Spleen (tissue), 11 donors: ENCODE measurements at regions not wholly inside any gene's neighbourhood (a gene's known extent, or its start where the extent isn't known, plus 50 kb on each side); places are given as distances from the start of the nearest gene placed in this dataset.

Experiments used
- DNase-seq: peaks from one replicate; pipeline ENCODE4 v3.0.0-alpha.2; 2020
- H3K27ac ChIP-seq, 8 donors: fragments of 200-600 bp; sonication (generic) in 7 of 8; 1 replicate in 4 of 8; 2 replicates in 4 of 8; pipeline versions ENCODE4 v1.5.0 to v1.8.0; 2016 to 2021; ENCODE audit warnings: inconsistent platforms in 4 of 8, mild to moderate bottlenecking in 4 of 8, moderate library complexity in 1 of 8
- H3K27me3 ChIP-seq, 7 donors: fragments of 200-600 bp; sonication (generic) in 6 of 7; replicated peaks in 1 of 7; 1 replicate in 4 of 7; 2 replicates in 3 of 7; pipeline versions ENCODE4 v1.5.0 to v1.8.0; 2016 to 2021; ENCODE audit warnings: inconsistent platforms in 3 of 7, mild to moderate bottlenecking in 1 of 7
- H3K36me3 ChIP-seq, 6 donors: fragments of 200-600 bp; sonication (generic) in 5 of 6; 1 replicate in 4 of 6; 2 replicates in 2 of 6; pipeline versions ENCODE4 v1.5.0 to v1.8.0; 2016 to 2021; ENCODE audit warnings: inconsistent platforms in 2 of 6
- H3K4me1 ChIP-seq, 6 donors: fragments of 200-600 bp; sonication (generic) in 5 of 6; 1 replicate in 3 of 6; 2 replicates in 3 of 6; pipeline versions ENCODE4 v1.5.0 to v1.8.0; 2016 to 2021; ENCODE audit warnings: inconsistent platforms in 3 of 6
- H3K4me3 ChIP-seq, 8 donors: fragments of 200-600 bp; sonication (generic) in 7 of 8; 1 replicate in 4 of 8; 2 replicates in 4 of 8; pipeline versions ENCODE4 v1.5.0 to v1.8.0; 2016 to 2021; ENCODE audit warnings: inconsistent platforms in 4 of 8, mild to moderate bottlenecking in 4 of 8, moderate library complexity in 2 of 8
- H3K9me3 ChIP-seq, 8 donors: fragments of 200-600 bp; sonication (generic) in 7 of 8; 1 replicate in 4 of 8; 2 replicates in 4 of 8; pipeline versions ENCODE4 v1.5.0 to v1.8.0; 2016 to 2021; ENCODE audit warnings: inconsistent platforms in 4 of 8
- POLR2A ChIP-seq, 3 donors: fragments of 450-650 bp; IDR thresholded peaks; one replicate each; pipeline ENCODE4 v1.5.1; 2017; ENCODE audit warnings: antibody characterized with exemption in 3 of 3, mild to moderate bottlenecking in 1 of 3
- POLR2AphosphoS5 ChIP-seq, 3 donors: sonication (generic); formaldehyde crosslinking; IDR thresholded peaks; one replicate each; pipeline ENCODE4 v1.5.1; 2017; ENCODE audit warnings: antibody characterized with exemption in 3 of 3
- WGBS, 5 donors: extraction: QIAGEN DNeasy Blood & Tissue Kit in 3 of 5; methylation state at CpG; one replicate each; pipeline versions ENCODE4 v1.1.5 to v1.1.7; 2013 to 2018; 5-methylcytosine and 5-hydroxymethylcytosine counted together
- intact Hi-C: fragments of 100-400 bp; cut with DNase I; formaldehyde crosslinking; loops from one replicate; pipeline ENCODE4 v1.15.0; 2023; ENCODE audit warnings: low total_unique reads
- TF ChIP-seq, protein P1 (sequence below), 11 experiments: fragments of 200-600 bp in 7 of 11; fragments of 450-650 bp in 4 of 11; sonication (generic) in 4 of 11; IDR thresholded peaks in 8 of 11; conservative IDR thresholded peaks in 3 of 11; 1 replicate in 7 of 11; 2 replicates in 4 of 11; pipeline versions ENCODE4 v1.4.0 to v1.8.0; 2016 to 2021; ENCODE audit warnings: antibody characterized with exemption in 11 of 11, inconsistent platforms in 4 of 11, mild to moderate bottlenecking in 1 of 11
- donor health status: healthy with polysubstance abuse.
- donor health status: DM: no; HTN: no; CAD: no; lungs with moderate emphysema.
- donor health status: DM: no; HTN: no; CAD: no.
- donor health status: Bipolar disorder and iron deficiency.
- donor health status: healthy.
- donor health status: DM: no; HTN: no; CAD: no.
- donor health status: DM: yes; HTN: yes; CAD: no.

DNA sequence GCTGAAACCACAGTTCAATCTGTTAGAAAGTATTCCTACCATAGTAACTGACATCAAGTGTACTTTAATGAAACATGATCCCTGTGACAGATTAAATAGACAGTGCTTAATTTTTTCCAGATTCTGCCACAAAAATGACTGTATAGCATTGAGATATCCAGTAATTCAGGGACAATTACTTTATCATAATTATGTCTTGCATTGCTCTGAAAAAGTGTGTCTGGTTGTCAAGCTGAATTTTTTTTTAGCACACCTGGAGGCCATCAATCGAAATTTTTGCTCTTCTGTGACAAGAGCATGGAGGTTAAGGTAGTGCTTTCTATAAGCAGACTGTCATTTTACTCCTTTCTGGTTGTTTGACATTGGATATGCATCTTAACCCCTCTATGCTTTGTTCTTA lies 1083.8 kb upstream of the NRXN1 start:
- intact Hi-C loops: no loop called here
- H3K4me3 ChIP-seq: no peak overlapping the region
- H3K9me3 ChIP-seq: peaks cover 0 to 17% (median 7%) of the 10 kb centered on the region in 8 donors
- H3K36me3 ChIP-seq: no peaks in the 10 kb centered on the region
- no peaks in the 10 kb centered on the region for H3K4me1 ChIP-seq
- H3K27ac ChIP-seq: no peak overlapping the region
- DNase-seq: no peak
- TF ChIP-seq POLR2A (IDR thresholded peaks at IDR 0.05) (no peak), POLR2AphosphoS5 (IDR thresholded peaks at IDR 0.05) (no peak)
- TF ChIP-seq, protein P1, sequence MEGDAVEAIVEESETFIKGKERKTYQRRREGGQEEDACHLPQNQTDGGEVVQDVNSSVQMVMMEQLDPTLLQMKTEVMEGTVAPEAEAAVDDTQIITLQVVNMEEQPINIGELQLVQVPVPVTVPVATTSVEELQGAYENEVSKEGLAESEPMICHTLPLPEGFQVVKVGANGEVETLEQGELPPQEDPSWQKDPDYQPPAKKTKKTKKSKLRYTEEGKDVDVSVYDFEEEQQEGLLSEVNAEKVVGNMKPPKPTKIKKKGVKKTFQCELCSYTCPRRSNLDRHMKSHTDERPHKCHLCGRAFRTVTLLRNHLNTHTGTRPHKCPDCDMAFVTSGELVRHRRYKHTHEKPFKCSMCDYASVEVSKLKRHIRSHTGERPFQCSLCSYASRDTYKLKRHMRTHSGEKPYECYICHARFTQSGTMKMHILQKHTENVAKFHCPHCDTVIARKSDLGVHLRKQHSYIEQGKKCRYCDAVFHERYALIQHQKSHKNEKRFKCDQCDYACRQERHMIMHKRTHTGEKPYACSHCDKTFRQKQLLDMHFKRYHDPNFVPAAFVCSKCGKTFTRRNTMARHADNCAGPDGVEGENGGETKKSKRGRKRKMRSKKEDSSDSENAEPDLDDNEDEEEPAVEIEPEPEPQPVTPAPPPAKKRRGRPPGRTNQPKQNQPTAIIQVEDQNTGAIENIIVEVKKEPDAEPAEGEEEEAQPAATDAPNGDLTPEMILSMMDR (IDR thresholded peaks at IDR 0.05 in 8 of 11, conservative IDR thresholded peaks at IDR 0.05 in 3 of 11): no peak
- 42 to 50% (median 47%) methylated on average over 1 of the region's 1 CpG for WGBS, 5 donors
- H3K27me3 ChIP-seq: no peaks in the 10 kb centered on the region

DNA sequence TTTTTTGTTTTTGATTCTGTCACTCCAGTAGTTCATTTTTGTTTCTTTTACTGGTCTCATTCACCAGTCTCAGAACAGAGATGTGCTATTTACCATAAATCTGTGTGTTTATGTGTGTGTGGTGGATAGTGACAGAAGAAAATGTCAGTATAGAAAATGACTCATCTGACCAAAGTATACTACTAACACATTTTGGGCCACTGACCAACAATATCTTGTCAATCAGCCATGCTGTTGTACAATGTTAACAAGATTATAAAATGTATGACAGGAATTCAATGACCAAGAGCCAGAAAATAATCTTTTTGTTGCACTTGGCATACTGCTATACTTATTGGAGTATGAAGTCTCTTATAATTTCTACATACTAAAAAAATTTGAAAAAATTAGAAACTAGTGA lies 1081.4 kb upstream of the NRXN1 start:
- Histone ChIP-seq H3K4me3 (no peak overlapping the region), H3K27ac (no peak overlapping the region), H3K4me1 (no peaks in the 10 kb centered on the region), H3K27me3 (no peaks in the 10 kb centered on the region), H3K36me3 (no peaks in the 10 kb centered on the region), H3K9me3 (peaks cover 0 to 25% (median 10%) of the 10 kb centered on the region in 8 donors)
- intact Hi-C loops: no loop called here
- no peak for DNase-seq
- TF ChIP-seq POLR2A (IDR thresholded peaks at IDR 0.05): no peak
- TF ChIP-seq, protein P1 (IDR thresholded peaks at IDR 0.05 in 8 of 11, conservative IDR thresholded peaks at IDR 0.05 in 3 of 11): no peak
- no peak for TF ChIP-seq POLR2AphosphoS5 (IDR thresholded peaks at IDR 0.05)

DNA sequence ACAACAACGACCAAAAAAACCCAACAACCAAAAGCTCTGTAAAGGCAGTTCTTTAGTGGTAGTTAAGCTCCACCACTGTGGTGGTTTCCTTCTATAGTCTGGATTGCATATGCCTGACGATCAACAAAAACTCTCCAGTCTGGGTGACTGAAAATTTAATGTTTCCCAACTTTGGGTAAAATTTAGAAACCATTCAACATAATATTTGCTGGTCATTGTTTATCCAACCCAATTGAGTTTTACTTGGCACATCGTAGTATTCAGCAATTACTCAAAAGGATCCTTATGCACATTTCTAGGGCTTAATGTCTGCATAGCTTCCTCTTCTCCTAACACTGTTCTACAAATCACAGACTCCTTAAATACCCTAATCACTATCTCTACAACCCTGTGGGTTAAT lies 1080.2 kb upstream of the NRXN1 start:
- H3K4me1 ChIP-seq: no peaks in the 10 kb centered on the region
- no peaks in the 10 kb centered on the region for H3K27me3 ChIP-seq
- no peak overlapping the region for H3K27ac ChIP-seq
- peaks cover 0 to 25% (median 11%) of the 10 kb centered on the region in 8 donors for H3K9me3 ChIP-seq
- no peaks in the 10 kb centered on the region for H3K36me3 ChIP-seq
- intact Hi-C loops: no loop called here
- no peak for DNase-seq
- TF ChIP-seq POLR2AphosphoS5 (IDR thresholded peaks at IDR 0.05): no peak
- no peak for TF ChIP-seq POLR2A (IDR thresholded peaks at IDR 0.05)
- TF ChIP-seq, protein P1 (IDR thresholded peaks at IDR 0.05 in 8 of 11, conservative IDR thresholded peaks at IDR 0.05 in 3 of 11): no peak
- WGBS, 5 donors: 75 to 85% (median 82%) methylated on average over 3 of the region's 3 CpGs
- no peak overlapping the region for H3K4me3 ChIP-seq

DNA sequence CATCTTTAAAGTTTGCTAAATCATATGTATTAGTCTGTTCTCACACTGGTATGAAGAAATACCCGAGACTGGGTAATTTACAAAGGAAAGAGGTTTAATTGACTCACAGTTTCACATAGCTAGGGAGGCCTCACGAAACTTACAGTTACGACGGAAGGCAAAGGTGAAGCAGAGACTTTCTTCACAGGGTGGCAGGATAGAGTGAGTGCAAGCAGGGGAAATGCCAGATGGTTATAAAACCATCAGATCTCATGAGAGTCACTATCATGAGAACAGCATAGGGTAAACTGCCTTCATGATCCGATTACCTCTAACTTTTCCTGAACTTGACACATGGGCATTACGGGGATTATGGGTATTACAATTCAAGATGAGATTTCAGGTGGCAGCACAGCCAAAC lies 1075.2 kb upstream of the NRXN1 start:
- Histone ChIP-seq H3K36me3 (no peaks in the 10 kb centered on the region), H3K4me3 (no peak overlapping the region), H3K4me1 (no peaks in the 10 kb centered on the region), H3K27me3 (no peaks in the 10 kb centered on the region), H3K9me3 (peaks cover 0 to 22% (median 9%) of the 10 kb centered on the region in 8 donors), H3K27ac (no peak overlapping the region)
- intact Hi-C loops: no loop called here
- no peak for TF ChIP-seq POLR2A (IDR thresholded peaks at IDR 0.05)
- WGBS, 5 donors: 79 to 87% (median 81%) methylated on average over 6 of the region's 6 CpGs
- no peak for DNase-seq

DNA sequence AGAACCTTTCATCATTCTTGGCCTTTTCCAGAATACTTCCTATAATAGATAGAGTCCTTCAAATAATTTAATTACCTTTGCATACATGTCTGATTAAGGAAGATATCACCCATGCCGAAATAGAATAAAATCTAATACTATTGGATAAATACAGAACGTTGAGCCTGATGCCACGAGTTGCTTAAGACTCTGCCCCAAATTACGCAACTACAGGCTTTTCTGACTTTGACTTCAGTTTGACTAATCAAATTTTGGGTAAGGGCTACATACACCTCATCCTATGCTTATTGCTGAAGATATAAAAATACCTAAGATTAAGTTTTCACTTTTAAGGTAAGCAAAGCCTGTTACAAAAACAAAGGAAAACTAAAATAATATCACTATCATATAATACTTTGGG lies 1065.1 kb upstream of the NRXN1 start:
- Histone ChIP-seq H3K27me3 (no peaks in the 10 kb centered on the region), H3K36me3 (no peaks in the 10 kb centered on the region), H3K9me3 (peaks cover 0 to 19% (median 5%) of the 10 kb centered on the region in 8 donors), H3K27ac (no peak overlapping the region), H3K4me1 (no peaks in the 10 kb centered on the region), H3K4me3 (no peak overlapping the region)
- intact Hi-C loops: no loop called here
- DNase-seq: no peak
- 75 to 89% (median 85%) methylated on average over 4 of the region's 4 CpGs for WGBS, 5 donors
- TF ChIP-seq, protein P1 (IDR thresholded peaks at IDR 0.05 in 8 of 11, conservative IDR thresholded peaks at IDR 0.05 in 3 of 11): no peak
- TF ChIP-seq POLR2A (IDR thresholded peaks at IDR 0.05): no peak
- TF ChIP-seq POLR2AphosphoS5 (IDR thresholded peaks at IDR 0.05): no peak
